A549 (cell line): ENCODE measurements at regions not wholly inside any gene's neighbourhood (a gene's known extent, or its start where the extent isn't known, plus 50 kb on each side); places are given as distances from the start of the nearest gene placed in this dataset.

Experiments used
- ATAC-seq, 2 experiments: fragments of 200-7000 bp in 1 of 2; fragments of >200 bp in 1 of 2; cut with Nextera tagmentation in 1 of 2; cut with Tn5 transposase in 1 of 2; 3 replicates each; pipeline versions ENCODE4 v1.8.0 to v1.9.1; 2018 to 2020; ENCODE audit warnings: mild to moderate bottlenecking in 1 of 2, moderate library complexity in 1 of 2
- CTCF ChIA-PET: fragments of 300-600 bp; sonication (Branson Sonifier 250); formaldehyde crosslinking; extraction: SDS; loops from one replicate; lab custom pipeline; 2021; ENCODE audit warnings: antibody characterized with exemption, inconsistent platforms; lab: Yijun Ruan, JAX
- POLR2A ChIA-PET: fragments of 350-600 bp; formaldehyde crosslinking; extraction: SDS; loops from one replicate; lab custom pipeline; 2021; ENCODE audit warnings: antibody characterized with exemption, inconsistent platforms; lab: Yijun Ruan, JAX
- DNase-seq, 2 experiments: peaks; one replicate each; pipeline versions ENCODE4 v3.0.0 to v3.0.0-alpha.2; 2011 to 2016; ENCODE audit warnings: low read depth in 1 of 2, low spot score in 1 of 2
- FAIRE-seq: peaks from 2 replicates; lab custom pipeline; 2011; peaks lifted over from hg19 to GRCh38; lab: Jason Lieb, UNC
- H3K27ac ChIP-seq, 2 experiments: fragments of >200 bp; sonication (Bioruptor Twin); formaldehyde crosslinking; 3 replicates each; pipeline ENCODE4 v1.5.1; 2016 to 2017
- H3K4me1 ChIP-seq: fragments of >200 bp; sonication (Bioruptor Twin); formaldehyde crosslinking; 3 replicates; pipeline ENCODE4 v1.6.1; 2016
- H3K4me2 ChIP-seq: fragments of >200 bp; sonication (Bioruptor Twin); formaldehyde crosslinking; 3 replicates; pipeline ENCODE4 v1.6.1; 2016
- H3K4me3 ChIP-seq: fragments of >200 bp; sonication (Bioruptor Twin); formaldehyde crosslinking; 3 replicates; pipeline ENCODE4 v1.5.1; 2016
- H3K9me3 ChIP-seq: fragments of >200 bp; sonication (Bioruptor Twin); formaldehyde crosslinking; 3 replicates; pipeline ENCODE4 v1.6.1; 2016
- CHD2 ChIP-seq: fragments of 150-350 bp; IDR thresholded peaks from 2 replicates; pipeline ENCODE4 v1.6.1; 2014; ENCODE audit warnings: low read length; ENCODE audit not compliant: partially characterized antibody
- EHF ChIP-seq: fragments of 250-450 bp; sonication (Bioruptor Pico); IDR thresholded peaks from 2 replicates; pipeline ENCODE4 v1.5.0; 2020; ENCODE audit warnings: mild to moderate bottlenecking
- EHMT2 ChIP-seq: fragments of 200-600 bp; sonication (generic); IDR thresholded peaks from 2 replicates; pipeline ENCODE4 v1.6.1; 2016; ENCODE audit warnings: antibody characterized with exemption, low read depth, mild to moderate bottlenecking, moderate library complexity
- EP300 ChIP-seq, 2 experiments: fragments of >200 bp; sonication (Bioruptor Twin); formaldehyde crosslinking; IDR thresholded peaks; 2 replicates in 1 of 2; 3 replicates in 1 of 2; pipeline ENCODE4 v1.6.1; 2016 to 2017
- HEYL ChIP-seq: fragments of 250-450 bp; sonication (Bioruptor Pico); IDR thresholded peaks from 2 replicates; pipeline ENCODE4 v1.8.0; 2021; ENCODE audit warnings: mild to moderate bottlenecking, moderate library complexity
- JUN ChIP-seq, 2 experiments: fragments of >200 bp; sonication (Bioruptor Twin); formaldehyde crosslinking; IDR thresholded peaks; 2 replicates in 1 of 2; 3 replicates in 1 of 2; pipeline ENCODE4 v1.6.1; 2016 to 2017
- JUNB ChIP-seq: fragments of >200 bp; sonication (Bioruptor Twin); formaldehyde crosslinking; IDR thresholded peaks from 2 replicates; pipeline ENCODE4 v1.6.1; 2016
- MYC ChIP-seq: IDR thresholded peaks from 2 replicates; pipeline ENCODE4 v1.6.1; 2012; ENCODE audit warnings: mild to moderate bottlenecking, inconsistent platforms, low read length, improper control_type of control experiment, borderline replicate concordance
- NFE2L2 ChIP-seq: fragments of 150-350 bp; conservative IDR thresholded peaks from 2 replicates; pipeline ENCODE4 v1.6.1; 2014; ENCODE audit warnings: low read length
- POLR2AphosphoS2 ChIP-seq: conservative IDR thresholded peaks from 2 replicates; pipeline ENCODE4 v1.6.1; 2012; ENCODE audit warnings: low read length, improper control_type of control experiment, inconsistent platforms
- SREBF2 ChIP-seq: fragments of 450-650 bp; IDR thresholded peaks from 2 replicates; pipeline ENCODE4 v1.6.1; 2014; ENCODE audit warnings: mild to moderate bottlenecking, moderate library complexity
- TP53 ChIP-seq: fragments of 250-450 bp; sonication (Bioruptor Pico); IDR thresholded peaks from 2 replicates; pipeline ENCODE4 v1.5.0; 2021; ENCODE audit warnings: mild to moderate bottlenecking, moderate library complexity
- ZC3H11A ChIP-seq: fragments of 450-650 bp; IDR thresholded peaks from 2 replicates; pipeline ENCODE4 v1.6.1; 2014; ENCODE audit warnings: antibody characterized with exemption, mild to moderate bottlenecking
- ZNF302 ChIP-seq: fragments of 250-450 bp; sonication (Bioruptor Pico); IDR thresholded peaks from 2 replicates; pipeline ENCODE4 v1.9.0; 2021; ENCODE audit warnings: inconsistent platforms, mild to moderate bottlenecking, moderate library complexity
- ZSCAN20 ChIP-seq: fragments of 250-450 bp; sonication (Bioruptor Pico); IDR thresholded peaks from 2 replicates; pipeline ENCODE4 v1.8.0; 2022; ENCODE audit warnings: mild to moderate bottlenecking, moderate library complexity
- WGBS: methylation state at CpG from one replicate; pipeline ENCODE4 v1.1.6; 2017; ENCODE audit errors: missing lambda C conversion rate; 5-methylcytosine and 5-hydroxymethylcytosine counted together
- TF ChIP-seq, protein P1 (sequence below): fragments of 150-350 bp; IDR thresholded peaks from 2 replicates; pipeline ENCODE4 v1.6.1; 2014; ENCODE audit warnings: low read depth, mild to moderate bottlenecking, low read length
- TF ChIP-seq, protein P2 (sequence below): fragments of 200-600 bp; sonication (generic); IDR thresholded peaks from 2 replicates; pipeline ENCODE4 v1.6.1; 2016; ENCODE audit warnings: antibody characterized with exemption, mild to moderate bottlenecking, moderate library complexity
- TF ChIP-seq, protein P3 (sequence below): fragments of 250-450 bp; sonication (Bioruptor Pico); IDR thresholded peaks from 2 replicates; pipeline ENCODE4 v1.5.0; 2020; ENCODE audit warnings: low read depth, mild to moderate bottlenecking, moderate library complexity

DNA sequence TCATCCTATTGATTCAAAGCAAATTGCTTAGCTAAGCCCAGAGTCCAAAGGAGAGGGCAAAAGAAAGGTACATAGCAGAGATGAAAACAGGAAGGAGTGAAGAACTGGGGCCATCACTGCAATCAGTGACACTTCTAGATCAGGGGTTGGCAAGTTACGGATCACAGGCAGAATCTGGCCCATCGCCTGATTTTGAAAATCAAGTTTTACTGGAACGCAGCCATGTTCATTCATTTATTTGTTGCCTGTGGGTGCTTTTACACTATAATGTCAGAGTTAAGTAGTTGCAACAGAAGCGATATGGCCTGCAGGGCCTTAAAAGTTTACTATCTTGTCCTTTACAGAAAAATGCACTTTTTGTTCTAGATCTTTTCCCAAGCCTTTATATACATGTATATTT lies 271.7 kb upstream of the TOPAZ1 start:
- CTCF ChIA-PET = no interaction called here
- POLR2A ChIA-PET = no interaction called here
- no peak for FAIRE-seq
- Histone ChIP-seq H3K4me1 (no peaks in the 10 kb centered on the region), H3K9me3 (no peaks in the 10 kb centered on the region), H3K27ac (no peak overlapping the region), H3K4me3 (no peak overlapping the region)
- TF ChIP-seq CHD2 = no peak
- TF ChIP-seq EHMT2 = no peak
- TF ChIP-seq, all 56 proteins: peak for 0
- no peak overlapping the region for H3K4me2 ChIP-seq
- ATAC-seq = no peak
- DNase-seq = no peak
- 92% methylated on average over 4 of the region's 4 CpGs for WGBS

DNA sequence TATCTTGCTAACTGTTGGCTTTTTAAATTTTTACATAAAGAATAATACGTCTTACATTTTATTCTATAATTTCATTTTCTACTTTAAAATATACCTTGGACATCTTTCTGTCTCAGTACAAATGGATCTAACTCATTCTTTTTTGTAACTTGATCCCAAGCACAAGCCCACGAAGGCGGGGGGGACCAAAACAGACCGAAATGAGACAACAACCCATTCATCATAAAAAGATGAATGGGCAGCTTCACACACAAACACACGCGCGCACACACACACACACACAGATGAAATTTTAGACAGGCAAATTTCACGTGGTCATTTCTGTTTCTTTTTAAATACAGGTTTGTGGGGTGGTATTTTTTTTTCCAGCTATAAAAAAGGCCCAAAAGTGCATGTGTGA lies 271.3 kb upstream of the TOPAZ1 start:
- ChIA-PET POLR2A (no interaction called here), CTCF (no interaction called here)
- ATAC-seq (no peak), FAIRE-seq (no peak), DNase-seq (no peak)
- Histone ChIP-seq H3K4me1 (no peaks in the 10 kb centered on the region), H3K27ac (no peak overlapping the region), H3K4me3 (no peak overlapping the region), H3K9me3 (no peaks in the 10 kb centered on the region), H3K4me2 (no peak overlapping the region)
- no peak for TF ChIP-seq ZC3H11A
- TF ChIP-seq ZNF302 (CRISPR knock-in tag) = no peak
- TF ChIP-seq, protein P1, sequence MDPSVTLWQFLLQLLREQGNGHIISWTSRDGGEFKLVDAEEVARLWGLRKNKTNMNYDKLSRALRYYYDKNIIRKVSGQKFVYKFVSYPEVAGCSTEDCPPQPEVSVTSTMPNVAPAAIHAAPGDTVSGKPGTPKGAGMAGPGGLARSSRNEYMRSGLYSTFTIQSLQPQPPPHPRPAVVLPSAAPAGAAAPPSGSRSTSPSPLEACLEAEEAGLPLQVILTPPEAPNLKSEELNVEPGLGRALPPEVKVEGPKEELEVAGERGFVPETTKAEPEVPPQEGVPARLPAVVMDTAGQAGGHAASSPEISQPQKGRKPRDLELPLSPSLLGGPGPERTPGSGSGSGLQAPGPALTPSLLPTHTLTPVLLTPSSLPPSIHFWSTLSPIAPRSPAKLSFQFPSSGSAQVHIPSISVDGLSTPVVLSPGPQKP = no peak
- no peak for TF ChIP-seq EHF
- no peak for TF ChIP-seq POLR2AphosphoS2
- 82% methylated on average over 8 of the region's 8 CpGs for WGBS

DNA sequence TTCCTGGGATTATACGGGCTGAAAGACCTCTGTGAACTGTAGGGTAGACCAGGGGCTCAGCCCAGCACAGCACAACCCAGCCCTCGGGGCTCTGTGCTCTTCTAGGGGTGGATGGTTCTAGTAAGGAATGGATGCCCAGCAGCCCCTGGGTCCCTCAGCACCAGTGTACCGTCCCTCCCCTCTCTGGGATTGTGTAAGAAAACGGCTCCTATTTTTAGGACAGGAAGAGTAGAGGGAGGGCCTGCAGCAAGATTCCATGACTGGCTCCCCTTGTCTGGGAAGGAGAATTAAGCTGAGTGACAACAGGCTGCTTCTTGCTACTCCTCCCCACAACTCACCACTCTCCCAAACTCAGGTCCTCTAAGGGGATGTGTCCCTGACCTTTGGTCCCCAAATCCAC lies 270.8 kb upstream of the TOPAZ1 start:
- Histone ChIP-seq H3K27ac (no peak overlapping the region), H3K4me3 (no peak overlapping the region), H3K4me2 (no peak overlapping the region), H3K9me3 (no peaks in the 10 kb centered on the region), H3K4me1 (no peaks in the 10 kb centered on the region)
- TF ChIP-seq, protein P2, sequence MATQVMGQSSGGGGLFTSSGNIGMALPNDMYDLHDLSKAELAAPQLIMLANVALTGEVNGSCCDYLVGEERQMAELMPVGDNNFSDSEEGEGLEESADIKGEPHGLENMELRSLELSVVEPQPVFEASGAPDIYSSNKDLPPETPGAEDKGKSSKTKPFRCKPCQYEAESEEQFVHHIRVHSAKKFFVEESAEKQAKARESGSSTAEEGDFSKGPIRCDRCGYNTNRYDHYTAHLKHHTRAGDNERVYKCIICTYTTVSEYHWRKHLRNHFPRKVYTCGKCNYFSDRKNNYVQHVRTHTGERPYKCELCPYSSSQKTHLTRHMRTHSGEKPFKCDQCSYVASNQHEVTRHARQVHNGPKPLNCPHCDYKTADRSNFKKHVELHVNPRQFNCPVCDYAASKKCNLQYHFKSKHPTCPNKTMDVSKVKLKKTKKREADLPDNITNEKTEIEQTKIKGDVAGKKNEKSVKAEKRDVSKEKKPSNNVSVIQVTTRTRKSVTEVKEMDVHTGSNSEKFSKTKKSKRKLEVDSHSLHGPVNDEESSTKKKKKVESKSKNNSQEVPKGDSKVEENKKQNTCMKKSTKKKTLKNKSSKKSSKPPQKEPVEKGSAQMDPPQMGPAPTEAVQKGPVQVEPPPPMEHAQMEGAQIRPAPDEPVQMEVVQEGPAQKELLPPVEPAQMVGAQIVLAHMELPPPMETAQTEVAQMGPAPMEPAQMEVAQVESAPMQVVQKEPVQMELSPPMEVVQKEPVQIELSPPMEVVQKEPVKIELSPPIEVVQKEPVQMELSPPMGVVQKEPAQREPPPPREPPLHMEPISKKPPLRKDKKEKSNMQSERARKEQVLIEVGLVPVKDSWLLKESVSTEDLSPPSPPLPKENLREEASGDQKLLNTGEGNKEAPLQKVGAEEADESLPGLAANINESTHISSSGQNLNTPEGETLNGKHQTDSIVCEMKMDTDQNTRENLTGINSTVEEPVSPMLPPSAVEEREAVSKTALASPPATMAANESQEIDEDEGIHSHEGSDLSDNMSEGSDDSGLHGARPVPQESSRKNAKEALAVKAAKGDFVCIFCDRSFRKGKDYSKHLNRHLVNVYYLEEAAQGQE = no peak
- TF ChIP-seq SREBF2 = no peak
- no peak for TF ChIP-seq ZSCAN20 (CRISPR knock-in tag)
- no peak for TF ChIP-seq ZNF302 (CRISPR knock-in tag)
- no peak for TF ChIP-seq MYC
- TF ChIP-seq NFE2L2 = no peak
- no peak for TF ChIP-seq JUN (IDR thresholded peaks at IDR 0.05)
- TF ChIP-seq EP300 (IDR thresholded peaks at IDR 0.05) = no peak
- no peak for TF ChIP-seq TP53 (CRISPR knock-in tag)
- WGBS = 85% methylated on average over 2 of the region's 4 CpGs
- ChIA-PET POLR2A (no interaction called here), CTCF (interaction anchor here (0.8 kb wide), 1 partner anchor 25 kb away, joined by 3 read pairs; no protein-coding TSS in a partner anchor)
- DNase-seq (no peak), FAIRE-seq (no peak), ATAC-seq (no peak; a peak in 1 of 6 replicates)

DNA sequence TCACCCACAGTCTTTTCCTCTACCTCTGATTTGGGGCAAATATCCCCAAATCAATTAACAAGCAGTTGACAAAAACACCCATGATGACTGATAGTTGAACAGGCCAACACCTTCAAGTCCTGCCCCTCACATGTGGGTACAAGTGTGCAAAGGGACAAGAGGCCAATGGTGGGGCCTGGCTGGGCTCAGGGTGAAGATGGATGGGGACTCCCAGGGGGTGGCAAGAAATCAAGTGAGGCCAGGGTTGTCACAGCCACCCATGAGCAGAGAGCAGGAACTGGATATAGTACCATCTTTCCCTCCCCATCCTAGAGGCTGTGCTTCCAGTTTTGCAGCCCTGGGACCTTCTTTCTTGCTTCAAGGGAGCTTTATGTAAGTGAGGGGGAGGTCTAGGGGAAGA lies 270.2 kb upstream of the TOPAZ1 start:
- Histone ChIP-seq H3K27ac (no peak overlapping the region), H3K9me3 (no peaks in the 10 kb centered on the region), H3K4me2 (no peak overlapping the region), H3K4me1 (no peaks in the 10 kb centered on the region), H3K4me3 (no peak overlapping the region)
- ChIA-PET CTCF (interaction anchor here (0.8 kb wide), 1 partner anchor 24 kb away, joined by 3 read pairs; no protein-coding TSS in a partner anchor), POLR2A (no interaction called here)
- FAIRE-seq = no peak
- DNase-seq = no peak
- no peak for ATAC-seq
- TF ChIP-seq HEYL (CRISPR knock-in tag) = no peak
- TF ChIP-seq, protein P3, sequence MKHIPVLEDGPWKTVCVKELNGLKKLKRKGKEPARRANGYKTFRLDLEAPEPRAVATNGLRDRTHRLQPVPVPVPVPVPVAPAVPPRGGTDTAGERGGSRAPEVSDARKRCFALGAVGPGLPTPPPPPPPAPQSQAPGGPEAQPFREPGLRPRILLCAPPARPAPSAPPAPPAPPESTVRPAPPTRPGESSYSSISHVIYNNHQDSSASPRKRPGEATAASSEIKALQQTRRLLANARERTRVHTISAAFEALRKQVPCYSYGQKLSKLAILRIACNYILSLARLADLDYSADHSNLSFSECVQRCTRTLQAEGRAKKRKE (CRISPR knock-in tag) = no peak
- no peak for TF ChIP-seq JUNB
